Ovary (tissue), 3 donors: ENCODE measurements at regions not wholly inside any gene's neighbourhood (a gene's known extent, or its start where the extent isn't known, plus 50 kb on each side); places are given as distances from the start of the nearest gene placed in this dataset.

Experiments
- POLR2A ChIP-seq: fragments of 450-650 bp; IDR thresholded peaks from one replicate; pipeline ENCODE4 v1.6.1; 2017; ENCODE audit warnings: antibody characterized with exemption, mild to moderate bottlenecking, moderate library complexity
- TF ChIP-seq, protein P1 (sequence below), 3 donors: fragments of 450-650 bp in 2 of 3; fragments of 200-600 bp in 1 of 3; IDR thresholded peaks; one replicate each; pipeline versions ENCODE4 v1.5.1 to v1.8.0; 2016 to 2022; ENCODE audit warnings: antibody characterized with exemption in 3 of 3, mild to moderate bottlenecking in 1 of 3
- donor health status: DM: no; HTN: no; CAD: no.

DNA sequence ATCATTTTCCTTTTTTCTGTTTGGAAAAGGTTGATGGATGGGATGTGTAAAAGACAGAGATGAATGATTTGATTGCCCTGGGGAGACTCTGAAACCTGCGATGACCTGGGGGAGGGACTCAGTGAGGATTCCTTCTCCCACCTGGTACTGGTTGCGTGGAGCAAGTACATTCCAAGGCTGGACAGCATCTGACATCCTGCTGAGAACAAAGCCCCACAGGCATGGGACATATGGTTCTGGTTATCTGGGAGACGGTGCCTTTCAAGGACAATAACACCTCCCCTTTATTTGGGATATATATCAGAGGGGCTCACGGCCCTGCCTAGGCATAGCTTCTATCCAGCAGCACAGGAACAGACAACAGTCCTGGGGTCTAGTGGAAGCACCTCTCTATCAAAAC lies 527.8 kb downstream of the METTL15 start:
- no peak for TF ChIP-seq POLR2A
- TF ChIP-seq, protein P1, sequence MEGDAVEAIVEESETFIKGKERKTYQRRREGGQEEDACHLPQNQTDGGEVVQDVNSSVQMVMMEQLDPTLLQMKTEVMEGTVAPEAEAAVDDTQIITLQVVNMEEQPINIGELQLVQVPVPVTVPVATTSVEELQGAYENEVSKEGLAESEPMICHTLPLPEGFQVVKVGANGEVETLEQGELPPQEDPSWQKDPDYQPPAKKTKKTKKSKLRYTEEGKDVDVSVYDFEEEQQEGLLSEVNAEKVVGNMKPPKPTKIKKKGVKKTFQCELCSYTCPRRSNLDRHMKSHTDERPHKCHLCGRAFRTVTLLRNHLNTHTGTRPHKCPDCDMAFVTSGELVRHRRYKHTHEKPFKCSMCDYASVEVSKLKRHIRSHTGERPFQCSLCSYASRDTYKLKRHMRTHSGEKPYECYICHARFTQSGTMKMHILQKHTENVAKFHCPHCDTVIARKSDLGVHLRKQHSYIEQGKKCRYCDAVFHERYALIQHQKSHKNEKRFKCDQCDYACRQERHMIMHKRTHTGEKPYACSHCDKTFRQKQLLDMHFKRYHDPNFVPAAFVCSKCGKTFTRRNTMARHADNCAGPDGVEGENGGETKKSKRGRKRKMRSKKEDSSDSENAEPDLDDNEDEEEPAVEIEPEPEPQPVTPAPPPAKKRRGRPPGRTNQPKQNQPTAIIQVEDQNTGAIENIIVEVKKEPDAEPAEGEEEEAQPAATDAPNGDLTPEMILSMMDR (IDR thresholded peaks at IDR 0.05) = no peak
